SK-N-SH treated with all-trans-retinoic acid at 6 μM for 48 hours (cell line): ENCODE measurements at regions not wholly inside any gene's neighbourhood (a gene's known extent, or its start where the extent isn't known, plus 50 kb on each side); places are given as distances from the start of the nearest gene placed in this dataset.
A peak's percentile ranks its signal among the peaks of the same experiment; 100 is the strongest.

Experiments used
- ATAC-seq: fragments of 200-7000 bp; cut with Tn5 transposase; 3 replicates; pipeline ENCODE4 v1.9.1; 2020; ENCODE audit warnings: mild to moderate bottlenecking, moderate library complexity
- ARNTL ChIP-seq: fragments of 450-650 bp; formaldehyde crosslinking; IDR thresholded peaks from 2 replicates; pipeline ENCODE4 v1.5.0; 2020; ENCODE audit warnings: low read depth, mild to moderate bottlenecking, moderate library complexity, borderline replicate concordance
- BACH2 ChIP-seq: fragments of 250-450 bp; sonication (Bioruptor Pico); IDR thresholded peaks from 2 replicates; pipeline ENCODE4 v1.9.0; 2021; ENCODE audit warnings: mild to moderate bottlenecking, borderline replicate concordance
- CREB5 ChIP-seq: fragments of 250-450 bp; sonication (Bioruptor Pico); IDR thresholded peaks from 2 replicates; pipeline ENCODE4 v1.5.1; 2020; ENCODE audit warnings: low read depth, mild to moderate bottlenecking, moderate library complexity
- CSDC2 ChIP-seq: fragments of 250-450 bp; sonication (Bioruptor Pico); IDR thresholded peaks from 2 replicates; pipeline ENCODE4 v1.5.0; 2020; ENCODE audit warnings: mild to moderate bottlenecking, moderate library complexity
- CSRNP3 ChIP-seq: fragments of 250-450 bp; sonication (Bioruptor Pico); IDR thresholded peaks from 2 replicates; pipeline ENCODE4 v1.5.1; 2021; ENCODE audit warnings: mild to moderate bottlenecking, moderate library complexity
- ESRRG ChIP-seq: fragments of 250-450 bp; sonication (Bioruptor Pico); IDR thresholded peaks from 2 replicates; pipeline ENCODE4 v1.6.1; 2021; ENCODE audit warnings: mild to moderate bottlenecking
- GLIS3 ChIP-seq: fragments of 250-450 bp; sonication (Bioruptor Pico); IDR thresholded peaks from 2 replicates; pipeline ENCODE4 v1.5.0; 2020; ENCODE audit warnings: mild to moderate bottlenecking, moderate library complexity
- ISL1 ChIP-seq: fragments of 250-450 bp; sonication (Bioruptor Pico); IDR thresholded peaks from 2 replicates; pipeline ENCODE4 v2.1.2; 2022; ENCODE audit warnings: mild to moderate bottlenecking, moderate library complexity
- OSR1 ChIP-seq: fragments of 250-450 bp; sonication (Bioruptor Pico); IDR thresholded peaks from 2 replicates; pipeline ENCODE4 v1.8.0; 2022; ENCODE audit warnings: moderate library complexity, mild to moderate bottlenecking, inconsistent platforms
- POU6F1 ChIP-seq: fragments of 250-450 bp; sonication (Bioruptor Pico); IDR thresholded peaks from 2 replicates; pipeline ENCODE4 v1.8.0; 2021; ENCODE audit warnings: low read depth, mild to moderate bottlenecking, moderate library complexity, borderline replicate concordance
- PPARA ChIP-seq: fragments of 250-450 bp; sonication (Bioruptor Pico); IDR thresholded peaks from 2 replicates; pipeline ENCODE4 v1.5.0; 2020; ENCODE audit warnings: mild to moderate bottlenecking, borderline replicate concordance
- RARB ChIP-seq: fragments of 250-450 bp; sonication (Bioruptor Pico); IDR thresholded peaks from 2 replicates; pipeline ENCODE4 v1.8.0; 2021; ENCODE audit warnings: mild to moderate bottlenecking, moderate library complexity
- SNAI2 ChIP-seq: fragments of 250-450 bp; sonication (Bioruptor Pico); IDR thresholded peaks from 2 replicates; pipeline ENCODE4 v1.5.0; 2020; ENCODE audit warnings: mild to moderate bottlenecking, moderate library complexity
- TCF4 ChIP-seq: fragments of 250-450 bp; sonication (Bioruptor Pico); IDR thresholded peaks from 2 replicates; pipeline ENCODE4 v1.8.0; 2021; ENCODE audit warnings: mild to moderate bottlenecking, moderate library complexity, borderline replicate concordance
- TOX ChIP-seq: fragments of 250-450 bp; sonication (Bioruptor Pico); IDR thresholded peaks from 2 replicates; pipeline ENCODE4 v1.8.0; 2021; ENCODE audit warnings: mild to moderate bottlenecking, moderate library complexity, borderline replicate concordance
- TSHZ2 ChIP-seq: fragments of 250-450 bp; sonication (Bioruptor Pico); IDR thresholded peaks from 2 replicates; pipeline ENCODE4 v1.5.0; 2020; ENCODE audit warnings: mild to moderate bottlenecking, moderate library complexity
- ZC3H10 ChIP-seq: fragments of 250-450 bp; sonication (Bioruptor Pico); IDR thresholded peaks from 2 replicates; pipeline ENCODE4 v1.5.1; 2021; ENCODE audit warnings: mild to moderate bottlenecking, moderate library complexity
- ZFP3 ChIP-seq: fragments of 250-450 bp; sonication (Bioruptor Pico); IDR thresholded peaks from 2 replicates; pipeline ENCODE4 v1.5.0; 2020; ENCODE audit warnings: mild to moderate bottlenecking, moderate library complexity
- ZFP30 ChIP-seq: fragments of 450-650 bp; formaldehyde crosslinking; IDR thresholded peaks from 2 replicates; pipeline ENCODE4 v1.5.0; 2022; ENCODE audit warnings: mild to moderate bottlenecking, moderate library complexity
- ZNF565 ChIP-seq: fragments of 450-650 bp; formaldehyde crosslinking; conservative IDR thresholded peaks from 2 replicates; pipeline ENCODE4 v1.5.0; 2020; ENCODE audit warnings: low read depth, mild to moderate bottlenecking, moderate library complexity
- ZNF8 ChIP-seq: fragments of 450-650 bp; formaldehyde crosslinking; IDR thresholded peaks from 2 replicates; pipeline ENCODE4 v1.5.0; 2020; ENCODE audit warnings: mild to moderate bottlenecking, moderate library complexity

GRCh38 chr3:56957522-56957921 is 102.9 kb upstream of the SPATA12 start:
- TF ChIP-seq ZFP3 (CRISPR knock-in tag) (0 out of 2 replicates have a peak, but pooled peaks have one; percentile 64), TSHZ2 (CRISPR knock-in tag) (no peak)
- ATAC-seq = no peak

- no peak for ATAC-seq
- no peak for TF ChIP-seq ZNF565 (CRISPR knock-in tag)
- TF ChIP-seq BACH2 = no peak
- TF ChIP-seq GLIS3 (CRISPR knock-in tag) = no peak
- no peak for TF ChIP-seq ZC3H10 (CRISPR knock-in tag)
- no peak for TF ChIP-seq TOX (CRISPR knock-in tag)
- no peak for TF ChIP-seq ZFP30
- no peak for TF ChIP-seq CSDC2 (CRISPR knock-in tag)
- no peak for TF ChIP-seq POU6F1
- TF ChIP-seq SNAI2 (CRISPR knock-in tag) = no peak
- no peak for TF ChIP-seq RARB
- TF ChIP-seq CREB5 (CRISPR knock-in tag) = no peak
- TF ChIP-seq PPARA (CRISPR knock-in tag) = no peak
- no peak for TF ChIP-seq ARNTL (CRISPR knock-in tag)
- TF ChIP-seq ZFP3 (CRISPR knock-in tag) = no peak
- TF ChIP-seq OSR1 = no peak
- TF ChIP-seq ZNF8 = no peak
- no peak for TF ChIP-seq ISL1 (CRISPR knock-in tag)
- TF ChIP-seq TSHZ2 (CRISPR knock-in tag) = no peak
Observed at GRCh38 chr3:56956906-56957305, 103.6 kb upstream of the SPATA12 start.

GRCh38 chr3:56955492-56956111 is 104.9 kb upstream of the SPATA12 start:
- no peak for ATAC-seq

More at GRCh38 chr3:56955492-56956111, 104.9 kb upstream of the SPATA12 start:
- no peak for TF ChIP-seq PPARA (CRISPR knock-in tag)
- no peak for TF ChIP-seq TCF4 (CRISPR knock-in tag)
- TF ChIP-seq ESRRG (CRISPR knock-in tag) = no peak
- TF ChIP-seq TOX (CRISPR knock-in tag) = no peak
- TF ChIP-seq ISL1 (CRISPR knock-in tag) = no peak
- no peak for TF ChIP-seq GLIS3 (CRISPR knock-in tag)
- no peak for TF ChIP-seq CSDC2 (CRISPR knock-in tag)
- TF ChIP-seq ZNF565 (CRISPR knock-in tag) = no peak
- TF ChIP-seq SNAI2 (CRISPR knock-in tag) = no peak
- no peak for TF ChIP-seq ZNF8
- no peak for TF ChIP-seq POU6F1
- no peak for TF ChIP-seq ZFP3 (CRISPR knock-in tag)
- TF ChIP-seq ZFP30 = no peak
- TF ChIP-seq CSRNP3 (CRISPR knock-in tag) = no peak
